GM19395 (cell line): ENCODE measurements at regions not wholly inside any gene's neighbourhood (a gene's known extent, or its start where the extent isn't known, plus 50 kb on each side); places are given as distances from the start of the nearest gene placed in this dataset.
"Not testable (repeated sequence)": the region's sequence is repeated elsewhere in the genome, so short reads cannot be mapped to it uniquely, and the experiment has no call there.

Source experiments
- ATAC-seq: cut with Tn5 transposase; IDR thresholded peaks from one replicate; pipeline ENCODE4 v1.9.1; 2021; ENCODE audit warnings: mild to moderate bottlenecking, moderate library complexity; ENCODE audit not compliant: unreplicated experiment

GRCh38 chr2:175688243-175688642, 313.8 kb downstream of the LNPK start:
- ATAC-seq: no peak

- no peak for ATAC-seq
Measured at GRCh38 chr2:175687465-175687864, 314.6 kb downstream of the LNPK start.

GRCh38 chr2:175686002-175686401, 316.1 kb downstream of the LNPK start:
- ATAC-seq: no peak

GRCh38 chr2:175684466-175684865, 317.6 kb downstream of the LNPK start:
- ATAC-seq: no peak

GRCh38 chr2:175679728-175680127, 322.3 kb downstream of the LNPK start:
- ATAC-seq: no peak

GRCh38 chr2:175679231-175679630, 322.8 kb downstream of the LNPK start:
- no peak for ATAC-seq

- ATAC-seq: no peak
Measured at GRCh38 chr2:175677880-175678279, 324.2 kb downstream of the LNPK start.

GRCh38 chr2:175676813-175677212, 325.3 kb downstream of the LNPK start:
- ATAC-seq: no peak

- not testable (repeated sequence) for ATAC-seq
Measured at GRCh38 chr2:175668804-175669203, 333.3 kb downstream of the LNPK start.

GRCh38 chr2:175662335-175662734, 339.7 kb downstream of the LNPK start:
- no peak for ATAC-seq

GRCh38 chr2:175648577-175649063, 353.4 kb downstream of the LNPK start:
- no peak for ATAC-seq

- ATAC-seq: no peak
Measured at GRCh38 chr2:175647058-175647457, 355.0 kb downstream of the LNPK start.

- no peak for ATAC-seq
Measured at GRCh38 chr2:175640655-175641054, 361.4 kb downstream of the LNPK start.

- no peak for ATAC-seq
Measured at GRCh38 chr2:175633227-175633626, 368.8 kb downstream of the LNPK start.

- no peak for ATAC-seq
Measured at GRCh38 chr2:175631245-175631623, 370.8 kb downstream of the LNPK start.

- ATAC-seq: no peak
Measured at GRCh38 chr2:175630280-175631244, 371.5 kb downstream of the LNPK start.

GRCh38 chr2:175628243-175628642, 373.8 kb downstream of the LNPK start:
- ATAC-seq: no peak

GRCh38 chr2:175627405-175627804, 374.7 kb downstream of the LNPK start:
- no peak for ATAC-seq

- no peak for ATAC-seq
Measured at GRCh38 chr2:175626796-175627195, 375.3 kb downstream of the LNPK start.

GRCh38 chr2:175624785-175625184, 377.3 kb downstream of the LNPK start:
- no peak for ATAC-seq

GRCh38 chr2:175624211-175624761, 377.8 kb downstream of the LNPK start:
- no peak for ATAC-seq

GRCh38 chr2:175621821-175622220, 380.2 kb downstream of the LNPK start:
- ATAC-seq: no peak
